ENCODE measurements at regions not wholly inside any gene's neighbourhood (a gene's known extent, or its start where the extent isn't known, plus 50 kb on each side); places are given as distances from the start of the nearest gene placed in this dataset.

GRCh38 chr5:162444129-162444762, 376.7 kb downstream of the GABRG2 start:
- H3K4me3 ChIP-seq (ENCODE audit: low read depth, low read length), result no peak overlapping the region
- no peak for TF ChIP-seq CTCF (IDR thresholded peaks at IDR 0.05; ENCODE audit: low read depth, low read length, missing control alignments)
- in situ Hi-C loops (cut with HindIII; ENCODE audit: low sequenced_read_pairs), result no loop called here
- no peak for DNase-seq (ENCODE audit: low read depth)

- in situ Hi-C loops (cut with HindIII; ENCODE audit: low sequenced_read_pairs), result no loop called here
- no peak for DNase-seq (ENCODE audit: low read depth)
- TF ChIP-seq CTCF (IDR thresholded peaks at IDR 0.05; ENCODE audit: low read depth, low read length, missing control alignments), result no peak
- H3K4me3 ChIP-seq (ENCODE audit: low read depth, low read length), result no peak overlapping the region
Observed at GRCh38 chr5:162456086-162456485, 388.5 kb downstream of the GABRG2 start.

GRCh38 chr5:162466011-162466410, 398.4 kb downstream of the GABRG2 start:
- in situ Hi-C loops (cut with HindIII; ENCODE audit: low sequenced_read_pairs), result no loop called here
- TF ChIP-seq CTCF (IDR thresholded peaks at IDR 0.05; ENCODE audit: low read depth, low read length, missing control alignments), result no peak
- no peak for DNase-seq (ENCODE audit: low read depth)
- no peak overlapping the region for H3K4me3 ChIP-seq (ENCODE audit: low read depth, low read length)

GRCh38 chr5:162473041-162473714, 405.6 kb downstream of the GABRG2 start:
- H3K4me3 ChIP-seq (ENCODE audit: low read depth, low read length), result no peak overlapping the region
- TF ChIP-seq CTCF (IDR thresholded peaks at IDR 0.05; ENCODE audit: low read depth, low read length, missing control alignments), result no peak
- in situ Hi-C loops (cut with HindIII; ENCODE audit: low sequenced_read_pairs), result no loop called here
- no peak for DNase-seq (ENCODE audit: low read depth)

- in situ Hi-C loops (cut with HindIII; ENCODE audit: low sequenced_read_pairs), result no loop called here
- H3K4me3 ChIP-seq (ENCODE audit: low read depth, low read length), result no peak overlapping the region
- TF ChIP-seq CTCF (IDR thresholded peaks at IDR 0.05; ENCODE audit: low read depth, low read length, missing control alignments), result no peak
- no peak for DNase-seq (ENCODE audit: low read depth)
Observed at GRCh38 chr5:162474239-162474638, 406.7 kb downstream of the GABRG2 start.

- no peak overlapping the region for H3K4me3 ChIP-seq (ENCODE audit: low read depth, low read length)
- TF ChIP-seq CTCF (IDR thresholded peaks at IDR 0.05; ENCODE audit: low read depth, low read length, missing control alignments), result no peak
- in situ Hi-C loops (cut with HindIII; ENCODE audit: low sequenced_read_pairs), result no loop called here
- DNase-seq (ENCODE audit: low read depth), result no peak
Observed at GRCh38 chr5:162484095-162484494, 416.5 kb downstream of the GABRG2 start.
